ENCODE measurements at regions not wholly inside any gene's neighbourhood (a gene's known extent, or its start where the extent isn't known, plus 50 kb on each side); places are given as distances from the start of the nearest gene placed in this dataset.

- Mint-ChIP-seq H3K4me1 (no peaks in the 10 kb centered on the region), H3K4me3 (no peak overlapping the region), H3K36me3 (peaks cover 24% of the 10 kb centered on the region), H3K9me3 (peaks cover 27% of the 10 kb centered on the region), H3K27me3 (ENCODE audit: low read depth) (no peaks in the 10 kb centered on the region; the same call in 1 of the 2 replicates), H3K27ac (no peak overlapping the region)
- DNase-seq (ENCODE audit: low spot score) (no peak), ATAC-seq (no peak)
- ChIA-PET CTCF (no interaction called here), POLR2A (no interaction called here)
- TF ChIP-seq SMAD3 (CRISPR knock-in tag; IDR thresholded peaks at IDR 0.05; ENCODE audit: borderline replicate concordance) (no peak), GTF2I (CRISPR knock-in tag; conservative IDR thresholded peaks at IDR 0.05) (peak; percentile 81), HMGXB4 (CRISPR knock-in tag; IDR thresholded peaks at IDR 0.05) (no peak)
Measured at GRCh38 chr4:65096630-65097029, 573.7 kb downstream of the EPHA5 start.

DNA sequence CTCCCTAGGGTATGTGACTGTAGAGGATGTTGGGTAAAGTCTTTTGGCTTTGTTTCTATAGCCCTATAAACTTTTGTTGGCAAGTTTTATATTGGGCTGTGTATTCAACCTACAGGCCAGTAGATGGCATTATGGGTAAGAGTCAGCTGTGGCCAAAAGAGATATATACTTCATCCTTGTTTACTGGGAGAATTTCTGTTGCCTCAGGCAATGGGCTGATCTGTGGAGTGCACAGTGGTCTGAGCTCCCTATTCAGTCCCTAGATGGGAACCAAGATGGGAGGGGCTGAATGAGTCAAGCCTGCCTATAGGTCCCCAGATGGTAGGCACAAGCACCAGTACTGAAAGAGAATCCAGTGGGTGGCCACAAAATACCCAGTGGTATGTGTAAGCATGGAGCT, 580.6 kb downstream of the EPHA5 start:
- Mint-ChIP-seq H3K4me1 (no peaks in the 10 kb centered on the region), H3K9me3 (peaks cover 42% of the 10 kb centered on the region), H3K27ac (no peak overlapping the region), H3K36me3 (peaks cover 22% of the 10 kb centered on the region), H3K27me3 (ENCODE audit: low read depth) (no peaks in the 10 kb centered on the region; the same call in 1 of the 2 replicates), H3K4me3 (no peak overlapping the region)
- ATAC-seq (peak; percentile 39; the same call in 1 of the 2 replicates), DNase-seq (ENCODE audit: low spot score) (no peak)
- ChIA-PET POLR2A (no interaction called here), CTCF (no interaction called here)
- no peak for TF ChIP-seq NFATC4 (CRISPR knock-in tag; IDR thresholded peaks at IDR 0.05)
- TF ChIP-seq ZNF138 (CRISPR knock-in tag; conservative IDR thresholded peaks at IDR 0.05) = no peak
- no peak for TF ChIP-seq SMAD4 (CRISPR knock-in tag; IDR thresholded peaks at IDR 0.05)
- no peak for TF ChIP-seq ATF3 (CRISPR knock-in tag; conservative IDR thresholded peaks at IDR 0.05)
- TF ChIP-seq, protein P1, sequence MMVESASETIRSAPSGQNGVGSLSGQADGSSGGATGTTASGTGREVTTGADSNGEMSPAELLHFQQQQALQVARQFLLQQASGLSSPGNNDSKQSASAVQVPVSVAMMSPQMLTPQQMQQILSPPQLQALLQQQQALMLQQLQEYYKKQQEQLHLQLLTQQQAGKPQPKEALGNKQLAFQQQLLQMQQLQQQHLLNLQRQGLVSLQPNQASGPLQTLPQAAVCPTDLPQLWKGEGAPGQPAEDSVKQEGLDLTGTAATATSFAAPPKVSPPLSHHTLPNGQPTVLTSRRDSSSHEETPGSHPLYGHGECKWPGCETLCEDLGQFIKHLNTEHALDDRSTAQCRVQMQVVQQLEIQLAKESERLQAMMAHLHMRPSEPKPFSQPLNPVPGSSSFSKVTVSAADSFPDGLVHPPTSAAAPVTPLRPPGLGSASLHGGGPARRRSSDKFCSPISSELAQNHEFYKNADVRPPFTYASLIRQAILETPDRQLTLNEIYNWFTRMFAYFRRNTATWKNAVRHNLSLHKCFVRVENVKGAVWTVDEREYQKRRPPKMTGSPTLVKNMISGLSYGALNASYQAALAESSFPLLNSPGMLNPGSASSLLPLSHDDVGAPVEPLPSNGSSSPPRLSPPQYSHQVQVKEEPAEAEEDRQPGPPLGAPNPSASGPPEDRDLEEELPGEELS (CRISPR knock-in tag; IDR thresholded peaks at IDR 0.05) = no peak
- no peak for TF ChIP-seq ETV6 (CRISPR knock-in tag; IDR thresholded peaks at IDR 0.05)
- no peak for TF ChIP-seq FOXJ3 (CRISPR knock-in tag; IDR thresholded peaks at IDR 0.05; ENCODE audit: borderline replicate concordance)
- TF ChIP-seq SMAD3 (CRISPR knock-in tag; IDR thresholded peaks at IDR 0.05; ENCODE audit: borderline replicate concordance) = no peak
- TF ChIP-seq CTCF (IDR thresholded peaks at IDR 0.05) = no peak
- TF ChIP-seq, protein P2, sequence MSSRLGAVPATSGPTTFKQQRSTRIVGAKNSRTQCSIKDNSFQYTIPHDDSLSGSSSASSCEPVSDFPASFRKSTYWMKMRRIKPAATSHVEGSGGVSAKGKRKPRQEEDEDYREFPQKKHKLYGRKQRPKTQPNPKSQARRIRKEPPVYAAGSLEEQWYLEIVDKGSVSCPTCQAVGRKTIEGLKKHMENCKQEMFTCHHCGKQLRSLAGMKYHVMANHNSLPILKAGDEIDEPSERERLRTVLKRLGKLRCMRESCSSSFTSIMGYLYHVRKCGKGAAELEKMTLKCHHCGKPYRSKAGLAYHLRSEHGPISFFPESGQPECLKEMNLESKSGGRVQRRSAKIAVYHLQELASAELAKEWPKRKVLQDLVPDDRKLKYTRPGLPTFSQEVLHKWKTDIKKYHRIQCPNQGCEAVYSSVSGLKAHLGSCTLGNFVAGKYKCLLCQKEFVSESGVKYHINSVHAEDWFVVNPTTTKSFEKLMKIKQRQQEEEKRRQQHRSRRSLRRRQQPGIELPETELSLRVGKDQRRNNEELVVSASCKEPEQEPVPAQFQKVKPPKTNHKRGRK (CRISPR knock-in tag; IDR thresholded peaks at IDR 0.05; ENCODE audit: borderline replicate concordance) = no peak

GRCh38 chr4:65083076-65083475, 587.2 kb downstream of the EPHA5 start:
- H3K27ac Mint-ChIP-seq = no peak overlapping the region
- ATAC-seq (no peak), DNase-seq (ENCODE audit: low spot score) (no peak)
- H3K4me1 Mint-ChIP-seq = 0 out of 2 replicates have a peak, but pooled peaks cover 2% of the 10 kb centered on the region
- ChIA-PET CTCF (no interaction called here), POLR2A (no interaction called here)
- peaks cover 45% of the 10 kb centered on the region for H3K9me3 Mint-ChIP-seq
- peaks cover 20% of the 10 kb centered on the region for H3K36me3 Mint-ChIP-seq
- no peak overlapping the region for H3K4me3 Mint-ChIP-seq
- no peaks in the 10 kb centered on the region for H3K27me3 Mint-ChIP-seq (ENCODE audit: low read depth)
- TF ChIP-seq RELA (CRISPR knock-in tag; IDR thresholded peaks at IDR 0.05; ENCODE audit: borderline replicate concordance) = no peak
- no peak for TF ChIP-seq ETV6 (CRISPR knock-in tag; IDR thresholded peaks at IDR 0.05)
- no peak for TF ChIP-seq MYBL2 (CRISPR knock-in tag; IDR thresholded peaks at IDR 0.05)
- TF ChIP-seq, protein P3, sequence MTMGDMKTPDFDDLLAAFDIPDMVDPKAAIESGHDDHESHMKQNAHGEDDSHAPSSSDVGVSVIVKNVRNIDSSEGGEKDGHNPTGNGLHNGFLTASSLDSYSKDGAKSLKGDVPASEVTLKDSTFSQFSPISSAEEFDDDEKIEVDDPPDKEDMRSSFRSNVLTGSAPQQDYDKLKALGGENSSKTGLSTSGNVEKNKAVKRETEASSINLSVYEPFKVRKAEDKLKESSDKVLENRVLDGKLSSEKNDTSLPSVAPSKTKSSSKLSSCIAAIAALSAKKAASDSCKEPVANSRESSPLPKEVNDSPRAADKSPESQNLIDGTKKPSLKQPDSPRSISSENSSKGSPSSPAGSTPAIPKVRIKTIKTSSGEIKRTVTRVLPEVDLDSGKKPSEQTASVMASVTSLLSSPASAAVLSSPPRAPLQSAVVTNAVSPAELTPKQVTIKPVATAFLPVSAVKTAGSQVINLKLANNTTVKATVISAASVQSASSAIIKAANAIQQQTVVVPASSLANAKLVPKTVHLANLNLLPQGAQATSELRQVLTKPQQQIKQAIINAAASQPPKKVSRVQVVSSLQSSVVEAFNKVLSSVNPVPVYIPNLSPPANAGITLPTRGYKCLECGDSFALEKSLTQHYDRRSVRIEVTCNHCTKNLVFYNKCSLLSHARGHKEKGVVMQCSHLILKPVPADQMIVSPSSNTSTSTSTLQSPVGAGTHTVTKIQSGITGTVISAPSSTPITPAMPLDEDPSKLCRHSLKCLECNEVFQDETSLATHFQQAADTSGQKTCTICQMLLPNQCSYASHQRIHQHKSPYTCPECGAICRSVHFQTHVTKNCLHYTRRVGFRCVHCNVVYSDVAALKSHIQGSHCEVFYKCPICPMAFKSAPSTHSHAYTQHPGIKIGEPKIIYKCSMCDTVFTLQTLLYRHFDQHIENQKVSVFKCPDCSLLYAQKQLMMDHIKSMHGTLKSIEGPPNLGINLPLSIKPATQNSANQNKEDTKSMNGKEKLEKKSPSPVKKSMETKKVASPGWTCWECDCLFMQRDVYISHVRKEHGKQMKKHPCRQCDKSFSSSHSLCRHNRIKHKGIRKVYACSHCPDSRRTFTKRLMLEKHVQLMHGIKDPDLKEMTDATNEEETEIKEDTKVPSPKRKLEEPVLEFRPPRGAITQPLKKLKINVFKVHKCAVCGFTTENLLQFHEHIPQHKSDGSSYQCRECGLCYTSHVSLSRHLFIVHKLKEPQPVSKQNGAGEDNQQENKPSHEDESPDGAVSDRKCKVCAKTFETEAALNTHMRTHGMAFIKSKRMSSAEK (CRISPR knock-in tag; IDR thresholded peaks at IDR 0.05; ENCODE audit: borderline replicate concordance) = no peak
- no peak for TF ChIP-seq MXD4 (CRISPR knock-in tag; IDR thresholded peaks at IDR 0.05; ENCODE audit: borderline replicate concordance)
- TF ChIP-seq, protein P4, sequence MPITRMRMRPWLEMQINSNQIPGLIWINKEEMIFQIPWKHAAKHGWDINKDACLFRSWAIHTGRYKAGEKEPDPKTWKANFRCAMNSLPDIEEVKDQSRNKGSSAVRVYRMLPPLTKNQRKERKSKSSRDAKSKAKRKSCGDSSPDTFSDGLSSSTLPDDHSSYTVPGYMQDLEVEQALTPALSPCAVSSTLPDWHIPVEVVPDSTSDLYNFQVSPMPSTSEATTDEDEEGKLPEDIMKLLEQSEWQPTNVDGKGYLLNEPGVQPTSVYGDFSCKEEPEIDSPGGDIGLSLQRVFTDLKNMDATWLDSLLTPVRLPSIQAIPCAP (CRISPR knock-in tag; IDR thresholded peaks at IDR 0.05) = no peak
- no peak for TF ChIP-seq JAZF1 (CRISPR knock-in tag; IDR thresholded peaks at IDR 0.05)
- TF ChIP-seq GRHL2 (CRISPR knock-in tag; IDR thresholded peaks at IDR 0.05; ENCODE audit: insufficient replicate concordance, severe bottlenecking) = no peak
